Neural progenitor cell (in vitro differentiated cells): ENCODE measurements at regions not wholly inside any gene's neighbourhood (a gene's known extent, or its start where the extent isn't known, plus 50 kb on each side); places are given as distances from the start of the nearest gene placed in this dataset.

Source experiments
- DNase-seq: peaks from one replicate; pipeline ENCODE4 v3.0.0-alpha.2; 2016; ENCODE audit warnings: low spot score
- H2AFZ ChIP-seq: fragments of 200-600 bp; sonication (generic); replicated peaks from 2 replicates; pipeline ENCODE4 v1.6.1; 2016; ENCODE audit warnings: antibody characterized with exemption
- H3F3A ChIP-seq: fragments of 200-600 bp; sonication (generic); 2 replicates; pipeline ENCODE4 v1.6.1; 2016; ENCODE audit warnings: antibody characterized with exemption, low read depth
- H3K27ac ChIP-seq: fragments of 200-600 bp; sonication (generic); 2 replicates; pipeline ENCODE4 v1.5.1; 2016; ENCODE audit warnings: mild to moderate bottlenecking
- H3K27me3 ChIP-seq: fragments of 200-600 bp; sonication (generic); 2 replicates; pipeline ENCODE4 v1.6.1; 2016; ENCODE audit warnings: mild to moderate bottlenecking, moderate library complexity
- H3K36me3 ChIP-seq: fragments of 200-600 bp; sonication (generic); 2 replicates; pipeline ENCODE4 v1.5.1; 2016
- H3K4me1 ChIP-seq: fragments of 200-600 bp; sonication (generic); 2 replicates; pipeline ENCODE4 v1.6.1; 2016; ENCODE audit warnings: mixed run types
- H3K4me2 ChIP-seq: fragments of 200-600 bp; sonication (generic); 2 replicates; pipeline ENCODE4 v1.6.1; 2016
- H3K4me3 ChIP-seq: fragments of 200-600 bp; sonication (generic); 2 replicates; pipeline ENCODE4 v1.5.1; 2016
- H3K79me2 ChIP-seq: fragments of 200-600 bp; sonication (generic); 2 replicates; pipeline ENCODE4 v1.6.1; 2016; ENCODE audit warnings: low read depth
- H3K9ac ChIP-seq: fragments of 200-600 bp; sonication (generic); 2 replicates; pipeline ENCODE4 v1.6.1; 2016
- H3K9me3 ChIP-seq: fragments of 200-600 bp; sonication (generic); 2 replicates; pipeline ENCODE4 v1.5.1; 2016; ENCODE audit warnings: low read depth
- H4K20me1 ChIP-seq: fragments of 200-600 bp; sonication (generic); 2 replicates; pipeline ENCODE4 v1.6.1; 2016; ENCODE audit warnings: low read depth
- H3K27ac Mint-ChIP-seq: 3 replicates; pipeline ENCODE4 v1.8.0; 2021; ENCODE audit warnings: mixed read lengths
- H3K27me3 Mint-ChIP-seq: 2 replicates; pipeline ENCODE4 v1.8.0; 2022; ENCODE audit warnings: low read depth, mild to moderate bottlenecking, inconsistent platforms, moderate library complexity, mixed read lengths; ENCODE audit not compliant: insufficient read depth
- H3K36me3 Mint-ChIP-seq: 3 replicates; pipeline ENCODE4 v1.8.0; 2021; ENCODE audit warnings: mixed read lengths
- H3K4me1 Mint-ChIP-seq: 3 replicates; pipeline ENCODE4 v1.8.0; 2021; ENCODE audit warnings: mixed read lengths
- H3K4me3 Mint-ChIP-seq: 3 replicates; pipeline ENCODE4 v1.8.0; 2021; ENCODE audit warnings: mild to moderate bottlenecking, moderate library complexity, mixed read lengths
- H3K9me3 Mint-ChIP-seq: 3 replicates; pipeline ENCODE4 v1.8.0; 2020; ENCODE audit warnings: mixed read lengths
- CTCF ChIP-seq: fragments of 200-600 bp; sonication (generic); IDR thresholded peaks from 2 replicates; pipeline ENCODE4 v1.5.1; 2017; ENCODE audit warnings: antibody characterized with exemption, mild to moderate bottlenecking
- EZH2 ChIP-seq: fragments of 200-600 bp; sonication (generic); IDR thresholded peaks from 2 replicates; pipeline ENCODE4 v1.6.1; 2017; ENCODE audit warnings: antibody characterized with exemption, mild to moderate bottlenecking, moderate library complexity
- EZH2phosphoT487 ChIP-seq: fragments of 200-600 bp; sonication (generic); IDR thresholded peaks from 2 replicates; pipeline ENCODE4 v1.6.1; 2017; ENCODE audit warnings: antibody characterized with exemption

- no peak overlapping the region for H2AFZ ChIP-seq
- H3K27me3 Mint-ChIP-seq, result peaks cover 8% of the 10 kb centered on the region
- H3K36me3 ChIP-seq, result no peaks in the 10 kb centered on the region
- H3K4me1 ChIP-seq, result peaks cover 3% of the 10 kb centered on the region
- no peaks in the 10 kb centered on the region for H3K27me3 ChIP-seq
- H3K9me3 ChIP-seq, result no peaks in the 10 kb centered on the region
- peaks cover 3% of the 10 kb centered on the region for H3K9me3 Mint-ChIP-seq
- H3K79me2 ChIP-seq, result no peaks in the 10 kb centered on the region
- no peak overlapping the region for H3K4me3 ChIP-seq
- H3K9ac ChIP-seq, result no peak overlapping the region
- H3K4me1 Mint-ChIP-seq, result peaks cover 3% of the 10 kb centered on the region
- no peak overlapping the region for H3K27ac Mint-ChIP-seq
- no peak overlapping the region for H3K4me2 ChIP-seq
- no peak overlapping the region for H3K27ac ChIP-seq
- no peak for DNase-seq
- TF ChIP-seq CTCF, result no peak
- no peaks in the 10 kb centered on the region for H3F3A ChIP-seq
- no peaks in the 10 kb centered on the region for H4K20me1 ChIP-seq
- no peak overlapping the region for H3K4me3 Mint-ChIP-seq
- H3K36me3 Mint-ChIP-seq, result no peaks in the 10 kb centered on the region
Observed at GRCh38 chr6:55654445-55654844, 75.5 kb upstream of the HMGCLL1 start.

GRCh38 chr6:55652429-55652828 is 73.4 kb upstream of the HMGCLL1 start:
- H3K36me3 Mint-ChIP-seq, result no peaks in the 10 kb centered on the region
- H3K9me3 Mint-ChIP-seq, result peaks cover 3% of the 10 kb centered on the region
- peaks cover 8% of the 10 kb centered on the region for H3K4me1 Mint-ChIP-seq
- TF ChIP-seq EZH2 (no peak), CTCF (no peak), EZH2phosphoT487 (no peak)
- no peaks in the 10 kb centered on the region for H3K9me3 ChIP-seq
- no peak overlapping the region for H3K4me3 Mint-ChIP-seq
- H3K79me2 ChIP-seq, result no peaks in the 10 kb centered on the region
- no peaks in the 10 kb centered on the region for H3K36me3 ChIP-seq
- no peak overlapping the region for H3K4me2 ChIP-seq
- peaks cover 8% of the 10 kb centered on the region for H3K4me1 ChIP-seq
- H2AFZ ChIP-seq, result no peak overlapping the region
- H3K27me3 ChIP-seq, result no peaks in the 10 kb centered on the region
- no peaks in the 10 kb centered on the region for H4K20me1 ChIP-seq
- H3K27ac Mint-ChIP-seq, result no peak overlapping the region
- H3K4me3 ChIP-seq, result no peak overlapping the region
- no peak overlapping the region for H3K27ac ChIP-seq
- H3F3A ChIP-seq, result no peaks in the 10 kb centered on the region
- peaks cover 4% of the 10 kb centered on the region for H3K27me3 Mint-ChIP-seq
- no peak overlapping the region for H3K9ac ChIP-seq
- no peak for DNase-seq

DNA sequence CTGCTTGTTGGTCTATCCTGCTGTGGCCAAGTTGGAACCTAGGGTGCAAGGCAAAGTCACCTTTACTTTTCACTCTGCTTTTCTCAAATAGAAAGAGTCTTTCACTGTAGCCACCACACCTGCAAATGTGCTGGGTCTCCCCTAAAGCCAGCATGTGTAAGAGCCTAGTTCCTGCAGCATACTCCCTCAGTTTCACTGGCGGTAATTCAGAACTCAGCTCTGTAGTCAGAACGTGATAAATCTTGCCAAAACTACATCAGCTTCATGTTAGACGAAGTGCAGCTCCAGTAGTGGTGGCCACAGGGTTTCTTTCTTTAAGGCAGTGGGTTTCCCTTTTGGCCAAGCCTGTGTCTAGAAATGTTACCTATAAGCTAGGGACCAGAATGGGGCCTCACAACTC is 72.0 kb upstream of the HMGCLL1 start:
- DNase-seq, result no peak
- H3K9me3 Mint-ChIP-seq, result peaks cover 10% of the 10 kb centered on the region

GRCh38 chr6:55643861-55644260 is 64.9 kb upstream of the HMGCLL1 start:
- H3K36me3 Mint-ChIP-seq, result peaks cover 3% of the 10 kb centered on the region
- no peak overlapping the region for H3K27ac Mint-ChIP-seq
- H3K4me1 Mint-ChIP-seq, result no peaks in the 10 kb centered on the region
- no peaks in the 10 kb centered on the region for H3K27me3 ChIP-seq
- no peaks in the 10 kb centered on the region for H3K4me1 ChIP-seq
- no peak for DNase-seq
- peaks cover 6% of the 10 kb centered on the region for H3K36me3 ChIP-seq
- no peaks in the 10 kb centered on the region for H3K79me2 ChIP-seq
- H3K9ac ChIP-seq, result no peak overlapping the region
- no peak overlapping the region for H3K4me3 Mint-ChIP-seq
- no peak overlapping the region for H3K27ac ChIP-seq
- H3K4me3 ChIP-seq, result no peak overlapping the region
- H3K27me3 Mint-ChIP-seq, result no peaks in the 10 kb centered on the region
- no peak for TF ChIP-seq EZH2phosphoT487
- TF ChIP-seq EZH2, result no peak
- no peak for TF ChIP-seq CTCF
- no peak overlapping the region for H3K4me2 ChIP-seq
- no peaks in the 10 kb centered on the region for H4K20me1 ChIP-seq
- H2AFZ ChIP-seq, result no peak overlapping the region
- no peaks in the 10 kb centered on the region for H3K9me3 ChIP-seq
- no peaks in the 10 kb centered on the region for H3F3A ChIP-seq
- peaks cover 15% of the 10 kb centered on the region for H3K9me3 Mint-ChIP-seq

More for the DNA sequence above, 72.0 kb upstream of the HMGCLL1 start:
- no peak overlapping the region for H3K9ac ChIP-seq
- H3K27me3 ChIP-seq, result no peaks in the 10 kb centered on the region
- no peak overlapping the region for H3K27ac Mint-ChIP-seq
- no peaks in the 10 kb centered on the region for H3K79me2 ChIP-seq
- H3K4me1 ChIP-seq, result peaks cover 8% of the 10 kb centered on the region
- no peaks in the 10 kb centered on the region for H4K20me1 ChIP-seq
- H3K27ac ChIP-seq, result no peak overlapping the region
- TF ChIP-seq EZH2 (no peak), EZH2phosphoT487 (no peak)
- H3K27me3 Mint-ChIP-seq, result peaks cover 2% of the 10 kb centered on the region
- no peaks in the 10 kb centered on the region for H3F3A ChIP-seq
- no peak overlapping the region for H3K4me3 ChIP-seq
- H2AFZ ChIP-seq, result no peak overlapping the region
- H3K4me1 Mint-ChIP-seq, result peaks cover 8% of the 10 kb centered on the region
- H3K4me2 ChIP-seq, result no peak overlapping the region
- H3K36me3 Mint-ChIP-seq, result no peaks in the 10 kb centered on the region
- H3K4me3 Mint-ChIP-seq, result no peak overlapping the region
- peaks cover under 1% of the 10 kb centered on the region for H3K36me3 ChIP-seq
- H3K9me3 ChIP-seq, result no peaks in the 10 kb centered on the region
